ENCODE measurements at regions not wholly inside any gene's neighbourhood (a gene's known extent, or its start where the extent isn't known, plus 50 kb on each side); places are given as distances from the start of the nearest gene placed in this dataset.
A peak's percentile ranks its signal among the peaks of the same experiment; 100 is the strongest.

GRCh38 chr1:38686167-38686926 is 173.2 kb downstream of the RRAGC start:
- no peak for TF ChIP-seq CTCF (IDR thresholded peaks at IDR 0.05; ENCODE audit: poor library complexity, severe bottlenecking)
- no peak for TF ChIP-seq POLR2AphosphoS5 (IDR thresholded peaks at IDR 0.05)
- TF ChIP-seq RAD21 (conservative IDR thresholded peaks at IDR 0.05): peak; percentile 11
- TF ChIP-seq EZH2 (IDR thresholded peaks at IDR 0.05; ENCODE audit: borderline replicate concordance, insufficient read depth, low read length, poor library complexity, severe bottlenecking): no peak
- TF ChIP-seq EP300 (conservative IDR thresholded peaks at IDR 0.05; ENCODE audit: poor library complexity, severe bottlenecking): no peak
- TF ChIP-seq SMC3 (conservative IDR thresholded peaks at IDR 0.05; ENCODE audit: poor library complexity): no peak

All from neural cell (in vitro differentiated cells).